Ishikawa (cell line): ENCODE measurements at regions not wholly inside any gene's neighbourhood (a gene's known extent, or its start where the extent isn't known, plus 50 kb on each side); places are given as distances from the start of the nearest gene placed in this dataset.
A peak's percentile ranks its signal among the peaks of the same experiment; 100 is the strongest.

Experiments
- CEBPB ChIP-seq: IDR thresholded peaks from 2 replicates; pipeline ENCODE4 v1.6.1; 2012
- CREB1 ChIP-seq: IDR thresholded peaks from 2 replicates; pipeline ENCODE4 v1.6.1; 2012; ENCODE audit warnings: low read depth
- EGR1 ChIP-seq: IDR thresholded peaks from 2 replicates; pipeline ENCODE4 v1.6.1; 2012
- EP300 ChIP-seq: IDR thresholded peaks from 2 replicates; pipeline ENCODE4 v1.6.1; 2012; ENCODE audit warnings: borderline replicate concordance
- FOXM1 ChIP-seq: IDR thresholded peaks from 2 replicates; pipeline ENCODE4 v1.6.1; 2012; ENCODE audit warnings: low read depth, borderline replicate concordance
- MAX ChIP-seq: IDR thresholded peaks from 2 replicates; pipeline ENCODE4 v1.6.1; 2012
- NFIC ChIP-seq: IDR thresholded peaks from 2 replicates; pipeline ENCODE4 v1.6.1; 2012
- RAD21 ChIP-seq: IDR thresholded peaks from 2 replicates; pipeline ENCODE4 v1.6.1; 2012; ENCODE audit warnings: low read depth
- TAF1 ChIP-seq: IDR thresholded peaks from 2 replicates; pipeline ENCODE4 v1.6.1; 2012; ENCODE audit warnings: low read depth, mild to moderate bottlenecking
- TCF12 ChIP-seq: IDR thresholded peaks from 2 replicates; pipeline ENCODE4 v1.6.1; 2012; ENCODE audit warnings: low read depth
- TEAD4 ChIP-seq: IDR thresholded peaks from 2 replicates; pipeline ENCODE4 v1.6.1; 2012
- YY1 ChIP-seq: IDR thresholded peaks from 2 replicates; pipeline ENCODE4 v1.6.1; 2012; ENCODE audit warnings: low read depth
- ZBTB7A ChIP-seq: IDR thresholded peaks from 2 replicates; pipeline ENCODE4 v1.6.1; 2012; ENCODE audit warnings: low read depth
- TF ChIP-seq, protein P1 (sequence below): IDR thresholded peaks from 2 replicates; pipeline ENCODE4 v1.6.1; 2012
- TF ChIP-seq, protein P2 (sequence below): IDR thresholded peaks from 2 replicates; pipeline ENCODE4 v1.6.1; 2012; ENCODE audit warnings: low read depth, mild to moderate bottlenecking

DNA sequence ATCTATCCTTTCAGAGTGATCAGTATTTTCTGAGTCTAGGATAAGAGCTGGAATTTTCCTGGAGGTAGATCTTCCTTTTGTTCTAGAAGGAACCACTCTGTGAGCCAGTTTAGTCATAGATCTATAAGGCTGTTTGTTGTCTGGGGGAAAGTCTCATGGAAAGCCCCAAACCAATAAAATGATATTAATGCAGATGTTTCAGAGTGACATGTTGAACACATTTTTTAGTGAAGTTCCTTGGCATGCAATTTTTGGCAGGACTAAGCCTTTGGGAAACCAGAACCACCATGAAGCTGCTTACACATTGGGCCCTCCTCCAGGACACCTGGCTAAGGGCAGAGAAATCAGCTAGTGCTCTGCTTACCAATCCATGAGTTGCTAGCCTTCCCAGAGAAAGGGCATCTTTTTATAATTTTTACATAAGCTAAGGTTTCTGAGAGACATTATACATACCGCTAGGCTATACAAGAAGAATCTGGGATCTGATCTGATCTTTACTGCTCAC is 101.5 kb upstream of the PCED1B start:
- TF ChIP-seq TCF12 (no peak), YY1 (no peak), RAD21 (no peak), EP300 (no peak), ZBTB7A (no peak), EGR1 (no peak), FOXM1 (no peak), TEAD4 (no peak), TAF1 (no peak), CEBPB (no peak), NFIC (no peak)
- TF ChIP-seq, protein P1, sequence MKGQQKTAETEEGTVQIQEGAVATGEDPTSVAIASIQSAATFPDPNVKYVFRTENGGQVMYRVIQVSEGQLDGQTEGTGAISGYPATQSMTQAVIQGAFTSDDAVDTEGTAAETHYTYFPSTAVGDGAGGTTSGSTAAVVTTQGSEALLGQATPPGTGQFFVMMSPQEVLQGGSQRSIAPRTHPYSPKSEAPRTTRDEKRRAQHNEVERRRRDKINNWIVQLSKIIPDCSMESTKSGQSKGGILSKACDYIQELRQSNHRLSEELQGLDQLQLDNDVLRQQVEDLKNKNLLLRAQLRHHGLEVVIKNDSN, result no peak
- TF ChIP-seq, protein P2, sequence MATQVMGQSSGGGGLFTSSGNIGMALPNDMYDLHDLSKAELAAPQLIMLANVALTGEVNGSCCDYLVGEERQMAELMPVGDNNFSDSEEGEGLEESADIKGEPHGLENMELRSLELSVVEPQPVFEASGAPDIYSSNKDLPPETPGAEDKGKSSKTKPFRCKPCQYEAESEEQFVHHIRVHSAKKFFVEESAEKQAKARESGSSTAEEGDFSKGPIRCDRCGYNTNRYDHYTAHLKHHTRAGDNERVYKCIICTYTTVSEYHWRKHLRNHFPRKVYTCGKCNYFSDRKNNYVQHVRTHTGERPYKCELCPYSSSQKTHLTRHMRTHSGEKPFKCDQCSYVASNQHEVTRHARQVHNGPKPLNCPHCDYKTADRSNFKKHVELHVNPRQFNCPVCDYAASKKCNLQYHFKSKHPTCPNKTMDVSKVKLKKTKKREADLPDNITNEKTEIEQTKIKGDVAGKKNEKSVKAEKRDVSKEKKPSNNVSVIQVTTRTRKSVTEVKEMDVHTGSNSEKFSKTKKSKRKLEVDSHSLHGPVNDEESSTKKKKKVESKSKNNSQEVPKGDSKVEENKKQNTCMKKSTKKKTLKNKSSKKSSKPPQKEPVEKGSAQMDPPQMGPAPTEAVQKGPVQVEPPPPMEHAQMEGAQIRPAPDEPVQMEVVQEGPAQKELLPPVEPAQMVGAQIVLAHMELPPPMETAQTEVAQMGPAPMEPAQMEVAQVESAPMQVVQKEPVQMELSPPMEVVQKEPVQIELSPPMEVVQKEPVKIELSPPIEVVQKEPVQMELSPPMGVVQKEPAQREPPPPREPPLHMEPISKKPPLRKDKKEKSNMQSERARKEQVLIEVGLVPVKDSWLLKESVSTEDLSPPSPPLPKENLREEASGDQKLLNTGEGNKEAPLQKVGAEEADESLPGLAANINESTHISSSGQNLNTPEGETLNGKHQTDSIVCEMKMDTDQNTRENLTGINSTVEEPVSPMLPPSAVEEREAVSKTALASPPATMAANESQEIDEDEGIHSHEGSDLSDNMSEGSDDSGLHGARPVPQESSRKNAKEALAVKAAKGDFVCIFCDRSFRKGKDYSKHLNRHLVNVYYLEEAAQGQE, result no peak

GRCh38 chr12:46981622-46982021 is 97.8 kb upstream of the PCED1B start:
- no peak for TF ChIP-seq YY1
- TF ChIP-seq, protein P2, result no peak
- no peak for TF ChIP-seq NFIC
- no peak for TF ChIP-seq TEAD4
- TF ChIP-seq RAD21, result no peak
- no peak for TF ChIP-seq EGR1
- TF ChIP-seq MAX, result no peak
- no peak for TF ChIP-seq FOXM1
- no peak for TF ChIP-seq TAF1
- TF ChIP-seq, protein P1, result no peak
- no peak for TF ChIP-seq ZBTB7A
- no peak for TF ChIP-seq CREB1

GRCh38 chr12:46982629-46983392 is 96.6 kb upstream of the PCED1B start:
- TF ChIP-seq NFIC (no peak), YY1 (0 out of 2 replicates have a peak, but pooled peaks have one; percentile 39)

GRCh38 chr12:46983393-46983793 is 96.0 kb upstream of the PCED1B start:
- TF ChIP-seq TCF12 (peak; percentile 84), CREB1 (no peak), RAD21 (peak; percentile 15), TAF1 (no peak), MAX (peak; percentile 67; the same call in 1 of the 2 replicates), ZBTB7A (no peak), CEBPB (no peak), EP300 (peak; percentile 86), TEAD4 (peak; percentile 88), EGR1 (no peak), YY1 (no peak), FOXM1 (no peak; the same call in 1 of the 2 replicates), NFIC (peak; percentile 51)
- TF ChIP-seq, protein P1, result no peak
- TF ChIP-seq, protein P2, result no peak
